Fibroblast of skin of scalp (primary cell): ENCODE measurements at regions not wholly inside any gene's neighbourhood (a gene's known extent, or its start where the extent isn't known, plus 50 kb on each side); places are given as distances from the start of the nearest gene placed in this dataset.
"Not testable (repeated sequence)": the region's sequence is repeated elsewhere in the genome, so short reads cannot be mapped to it uniquely, and the experiment has no call there.

ENCODE experiments used
- DNase-seq: peaks from one replicate; pipeline ENCODE4 v3.0.0-alpha.2; 2013

DNA sequence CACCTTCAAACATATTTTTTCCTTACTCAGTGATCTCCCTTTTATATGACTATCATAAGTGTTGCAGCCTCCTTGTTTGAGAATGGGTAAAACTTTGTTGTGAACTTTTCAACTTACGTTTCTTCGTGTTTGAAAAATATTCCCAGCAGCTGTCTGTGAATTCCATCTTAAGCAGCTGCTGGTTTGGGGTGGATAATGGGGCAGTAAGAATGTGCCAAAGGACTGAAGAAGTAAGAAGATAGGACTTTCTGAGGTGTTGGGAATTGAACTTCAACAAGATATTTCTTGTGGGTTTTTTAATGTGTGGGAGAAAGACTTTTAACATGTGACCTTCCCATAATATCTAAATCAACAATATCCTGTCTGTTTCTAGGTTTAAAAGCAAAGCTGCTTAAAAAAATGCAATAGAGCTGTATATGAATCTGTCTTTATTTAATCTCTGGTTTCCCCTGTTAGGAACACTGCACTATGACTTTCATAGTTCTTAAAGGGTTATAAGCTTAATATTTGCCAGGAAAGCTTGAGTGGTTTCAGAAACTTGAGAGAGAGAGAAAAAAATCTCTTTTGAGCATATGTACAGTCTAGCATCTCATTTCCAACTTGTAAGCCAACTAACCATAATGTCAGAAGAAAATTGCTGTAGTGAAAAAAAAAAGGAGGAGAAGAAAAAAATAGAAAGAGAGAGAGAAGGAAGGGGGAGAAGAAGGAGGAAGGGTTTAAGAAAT lies 1659.2 kb upstream of the FLRT2 start:
- no peak for DNase-seq

DNA sequence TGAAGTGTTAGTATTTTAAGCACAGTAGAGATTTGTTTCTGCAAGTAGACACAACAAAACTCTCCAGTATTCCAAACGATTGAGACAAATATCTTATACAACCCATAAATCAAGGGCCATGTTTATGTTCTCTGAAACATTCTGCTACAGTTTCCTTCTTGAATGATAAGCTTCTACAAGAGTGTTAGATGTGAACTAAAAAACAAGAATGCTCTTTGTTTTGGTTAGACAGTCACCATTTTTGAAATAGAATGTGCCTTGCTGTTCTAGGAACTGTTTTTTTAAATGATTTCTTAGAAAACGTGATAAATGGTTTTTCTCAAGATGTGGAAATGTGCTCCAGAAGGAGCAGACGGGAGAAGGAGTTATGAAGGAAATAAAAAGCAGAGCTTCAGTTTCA lies 1656.3 kb upstream of the FLRT2 start:
- no peak for DNase-seq

DNA sequence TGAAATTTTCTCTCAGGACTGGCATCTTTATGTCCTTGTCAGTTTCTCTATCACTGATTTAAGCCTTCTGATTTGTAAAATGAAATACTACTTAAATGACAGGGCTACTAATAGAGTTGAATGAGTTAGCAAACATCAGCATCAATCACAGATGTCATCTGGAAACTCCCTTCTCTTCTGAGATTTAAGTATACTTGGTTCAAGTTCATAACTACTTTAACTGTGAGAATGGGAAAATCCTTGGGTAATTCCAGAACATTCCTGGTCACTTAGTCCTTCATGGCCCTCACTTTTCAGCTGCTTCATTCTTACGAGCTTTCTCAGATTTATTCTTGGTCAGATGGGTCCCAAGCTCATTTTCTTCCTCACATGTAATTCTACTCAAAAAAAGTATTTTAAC lies 1655.3 kb upstream of the FLRT2 start:
- DNase-seq: peak; percentile 31

DNA sequence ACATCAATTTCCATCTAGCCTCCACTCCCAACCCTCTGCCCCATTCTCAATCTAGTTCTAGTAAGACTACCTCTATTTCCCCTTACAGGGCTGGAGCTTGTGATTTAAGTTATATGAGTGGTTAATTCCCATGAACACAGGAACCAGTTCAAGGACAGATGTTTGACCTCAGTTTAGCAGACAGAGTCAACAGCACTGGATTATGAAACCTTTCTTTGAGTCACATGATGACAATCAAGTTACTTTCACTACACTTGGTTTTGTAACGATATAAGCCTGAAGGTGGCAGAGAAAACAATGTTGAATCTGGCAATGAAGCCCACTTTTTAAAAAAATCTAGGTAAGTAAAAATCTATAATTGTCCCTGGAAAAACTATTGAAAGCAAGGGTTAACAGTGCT lies 1646.2 kb upstream of the FLRT2 start:
- no peak for DNase-seq

DNA sequence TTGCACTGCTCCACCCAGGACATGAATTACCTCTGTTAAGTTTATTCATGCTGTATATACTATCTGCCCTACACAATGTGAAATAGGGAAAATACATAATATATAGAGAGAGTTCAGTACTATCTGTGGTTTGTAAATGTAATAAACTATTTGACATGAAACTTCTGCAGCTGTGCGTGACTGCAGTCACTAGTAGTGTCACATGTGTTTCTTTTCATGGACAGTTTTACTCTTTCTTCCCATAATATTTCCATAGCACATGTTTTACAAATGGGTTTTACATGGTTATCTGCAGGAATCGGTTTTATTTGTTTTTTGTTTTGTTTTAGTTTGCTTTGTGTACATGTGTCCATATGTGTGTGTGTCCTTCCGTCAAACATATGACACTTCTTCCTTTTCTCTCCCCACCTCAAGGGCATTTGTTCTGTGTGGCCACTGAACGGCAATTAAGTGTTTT lies 1644.1 kb upstream of the FLRT2 start:
- DNase-seq: no peak

DNA sequence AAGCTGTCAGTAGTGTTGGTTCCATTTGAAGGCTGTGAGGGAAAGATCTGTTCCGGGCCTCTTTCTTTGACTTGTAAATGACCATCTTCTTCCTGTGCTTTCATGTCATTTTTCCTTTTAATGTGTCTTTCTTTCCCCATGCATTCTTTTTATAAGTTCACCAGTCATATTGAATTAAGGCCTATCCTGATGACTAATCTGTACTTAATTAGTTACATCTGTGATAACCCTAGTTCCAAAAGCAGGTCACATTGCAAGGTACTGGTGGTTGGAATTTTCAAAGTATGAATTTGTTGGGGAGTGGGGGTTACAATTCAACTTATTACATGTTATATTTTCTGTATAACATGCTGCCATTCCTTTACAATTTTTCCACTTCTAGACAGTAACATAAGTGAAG lies 1642.1 kb upstream of the FLRT2 start:
- peak; percentile 29 for DNase-seq

DNA sequence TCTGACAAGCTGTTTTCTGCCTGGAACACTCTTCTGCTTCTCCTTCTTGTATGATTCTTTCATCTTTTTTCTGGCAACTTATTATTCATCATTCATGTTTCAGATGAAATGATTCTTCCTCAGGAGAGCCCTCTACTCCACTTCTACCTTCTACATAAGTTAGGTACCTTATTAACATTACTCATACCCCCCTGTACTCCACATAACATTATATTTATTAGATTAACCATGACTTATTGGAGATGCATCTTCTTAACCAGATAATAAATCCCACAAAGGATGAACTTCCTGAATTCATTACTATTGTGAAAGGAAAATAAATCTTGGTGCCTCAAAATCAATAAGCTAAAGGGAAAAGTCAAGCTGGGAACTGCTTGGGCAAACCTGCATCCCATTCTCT lies 1636.5 kb upstream of the FLRT2 start:
- no peak for DNase-seq

DNA sequence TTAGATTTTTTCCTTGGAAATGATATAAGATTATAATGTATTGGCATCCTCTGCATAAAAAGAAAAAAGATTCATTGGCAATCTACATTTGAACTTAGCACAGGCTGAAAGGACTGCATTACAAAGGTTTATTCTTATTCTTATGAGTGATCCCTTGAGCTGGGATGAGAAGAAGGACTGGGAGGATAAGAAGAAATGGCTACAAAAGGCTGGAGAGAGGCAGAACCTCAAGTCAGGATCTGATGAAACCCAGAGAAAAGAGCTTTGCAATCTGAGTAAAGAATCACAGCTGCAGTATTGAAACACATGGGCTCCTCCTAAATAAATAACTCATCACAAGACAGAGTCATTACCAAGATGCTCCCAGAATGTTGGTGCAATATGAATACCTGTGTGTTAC lies 1635.4 kb upstream of the FLRT2 start:
- DNase-seq: no peak

DNA sequence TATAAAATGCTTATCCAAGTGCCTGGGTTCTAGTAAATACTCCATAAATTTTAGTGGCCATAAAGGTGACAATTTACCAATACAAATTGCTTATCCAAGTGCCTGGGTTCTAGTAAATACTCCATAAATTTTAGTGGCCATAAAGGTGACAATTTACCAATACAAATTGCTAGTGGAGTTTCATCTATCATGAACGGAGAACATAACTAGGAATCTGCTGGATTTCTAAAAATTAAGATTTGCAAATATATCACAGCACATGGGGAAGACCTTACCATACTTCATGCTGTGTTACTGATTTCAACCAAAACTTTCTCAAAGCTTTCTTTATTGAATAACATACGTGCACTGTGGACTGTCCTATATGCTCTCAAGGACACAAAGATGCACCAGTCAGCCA lies 1631.4 kb upstream of the FLRT2 start:
- DNase-seq: not testable (repeated sequence)

DNA sequence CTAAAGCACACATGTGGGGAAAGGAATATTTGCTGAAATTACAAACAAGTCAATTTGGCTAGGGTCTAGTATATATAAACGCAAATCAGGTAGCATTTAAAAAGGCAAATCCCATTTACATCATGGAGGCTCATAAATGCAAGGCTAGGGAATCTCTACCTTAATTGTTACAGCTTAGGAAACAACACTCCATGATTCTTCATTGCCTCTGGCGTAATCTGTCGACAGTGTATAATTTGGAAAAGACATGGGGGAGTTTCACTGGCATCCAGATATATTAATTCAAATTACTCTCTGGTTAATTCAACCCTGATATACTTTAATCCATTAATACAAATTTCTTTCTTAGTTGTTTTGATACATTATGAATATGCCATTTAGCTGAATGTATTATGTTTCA lies 1630.2 kb upstream of the FLRT2 start:
- DNase-seq: no peak

DNA sequence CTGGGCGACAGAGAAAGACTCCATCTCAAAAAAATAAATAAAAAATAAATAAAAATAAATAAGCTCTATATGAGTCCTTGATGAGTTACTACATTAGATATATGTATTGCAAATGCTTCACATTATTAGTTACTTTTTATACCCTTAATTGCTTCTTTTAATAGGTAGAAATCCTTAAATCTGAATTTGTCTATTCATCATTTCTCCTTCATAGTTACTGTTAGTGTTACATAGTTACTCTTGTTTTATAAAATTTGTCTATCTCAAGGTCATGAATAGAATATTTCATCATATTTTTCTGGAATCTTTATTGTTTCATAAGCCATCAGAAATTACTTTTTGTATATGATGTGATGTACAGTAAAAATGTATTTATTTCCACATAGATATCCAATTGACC lies 1624.8 kb upstream of the FLRT2 start:
- no peak for DNase-seq

DNA sequence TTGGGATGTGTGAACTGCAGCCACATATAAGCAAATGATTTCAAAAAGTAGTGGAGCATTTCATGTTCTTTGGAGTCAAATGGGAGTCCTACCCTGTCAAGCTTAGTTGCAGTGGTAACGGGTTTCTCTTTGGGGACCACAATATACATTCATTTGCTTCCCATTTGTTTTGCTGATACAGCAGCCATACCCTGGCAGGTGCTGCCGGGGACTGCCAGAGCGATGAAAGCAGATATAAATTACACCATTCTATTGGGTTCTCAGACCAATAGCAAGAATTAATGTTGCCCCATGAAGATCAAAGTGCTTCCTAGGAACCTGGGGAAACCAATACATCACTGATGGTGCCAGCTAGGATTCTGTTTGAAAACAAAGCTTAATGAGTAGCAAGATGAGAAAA lies 1621.5 kb upstream of the FLRT2 start:
- DNase-seq: no peak

DNA sequence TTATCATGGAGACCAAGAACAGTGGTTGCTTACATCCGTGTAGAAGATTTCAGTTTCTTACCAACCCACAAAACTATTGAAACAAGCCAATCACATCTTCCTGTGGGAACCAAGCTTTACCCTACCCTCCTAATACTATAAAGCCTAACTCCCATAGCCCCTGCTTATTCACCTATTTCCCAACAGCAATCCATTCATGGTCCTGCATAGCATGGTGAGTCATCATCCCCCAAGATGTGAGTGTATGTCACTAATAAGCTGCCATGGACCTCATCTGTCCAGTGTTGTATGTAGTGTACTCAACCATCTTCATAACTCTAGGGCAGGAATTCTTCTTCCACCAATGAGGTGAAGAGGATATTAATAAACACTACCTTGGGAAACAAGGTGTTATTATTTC lies 1620.4 kb upstream of the FLRT2 start:
- peak; percentile 21 for DNase-seq

DNA sequence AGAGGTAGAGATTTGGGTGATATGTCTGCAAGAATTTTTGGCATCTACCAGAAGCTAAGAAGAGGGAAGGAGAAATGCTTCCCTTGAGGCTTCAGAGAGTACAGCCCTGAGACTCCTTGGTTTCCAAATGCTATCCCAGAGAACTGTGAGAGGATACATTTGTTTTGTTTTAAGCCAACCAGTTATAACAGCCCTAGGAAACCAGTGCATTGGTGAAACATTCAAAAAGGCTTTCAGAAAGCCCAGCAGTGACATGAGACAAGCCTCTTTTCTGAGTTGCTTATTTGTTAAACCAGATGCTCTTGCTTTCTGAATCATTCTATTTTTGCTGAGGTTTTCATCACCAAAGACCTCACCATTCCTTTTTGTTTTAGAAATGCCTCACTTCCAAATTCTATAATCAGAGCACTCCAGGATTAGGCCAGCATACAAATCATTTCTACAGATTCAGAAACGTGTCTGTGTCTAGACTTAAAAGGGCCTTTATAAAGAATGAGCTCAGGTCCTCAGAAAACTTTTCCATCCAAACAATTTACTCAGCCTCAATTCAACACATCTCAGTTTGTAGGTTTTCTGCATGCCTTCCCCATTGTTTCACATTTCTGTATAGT lies 1617.8 kb upstream of the FLRT2 start:
- no peak for DNase-seq

DNA sequence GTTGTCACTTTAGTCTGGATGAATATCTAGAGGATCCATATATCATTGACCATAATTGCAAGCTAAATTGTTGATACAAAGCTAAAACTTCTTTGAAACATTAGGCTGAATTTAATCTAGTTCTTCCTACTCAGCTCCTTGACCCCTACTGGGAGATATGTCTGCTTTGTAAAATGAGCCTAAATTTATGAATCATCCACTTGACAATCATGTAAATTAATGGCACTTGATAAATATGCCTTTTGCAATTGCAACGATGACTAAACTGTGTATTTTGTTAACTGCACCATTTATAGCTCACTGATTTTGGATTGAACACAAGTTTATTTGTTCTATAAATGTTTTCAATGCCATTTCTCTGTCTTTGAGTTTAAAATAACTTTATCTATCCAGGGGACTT lies 1616.5 kb upstream of the FLRT2 start:
- no peak for DNase-seq

DNA sequence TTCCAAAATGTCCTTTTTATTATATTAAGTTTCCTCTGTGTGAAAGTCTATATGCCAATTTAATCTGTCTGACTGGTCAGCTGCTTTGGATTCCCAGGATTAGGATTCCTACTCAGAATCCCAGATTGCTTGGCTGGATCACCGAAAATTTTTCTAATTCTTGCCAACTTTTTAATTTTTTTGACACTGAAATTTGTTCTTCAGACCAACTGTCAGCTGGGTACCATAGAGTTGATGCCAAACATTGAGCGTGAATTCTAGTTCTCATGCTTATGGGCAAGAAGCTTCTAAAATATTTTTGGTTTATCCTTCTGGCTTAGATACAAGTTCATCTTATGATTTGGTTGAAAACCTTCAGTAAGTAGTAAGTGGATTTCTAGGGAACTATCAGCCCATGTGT lies 1611.4 kb upstream of the FLRT2 start:
- no peak for DNase-seq

DNA sequence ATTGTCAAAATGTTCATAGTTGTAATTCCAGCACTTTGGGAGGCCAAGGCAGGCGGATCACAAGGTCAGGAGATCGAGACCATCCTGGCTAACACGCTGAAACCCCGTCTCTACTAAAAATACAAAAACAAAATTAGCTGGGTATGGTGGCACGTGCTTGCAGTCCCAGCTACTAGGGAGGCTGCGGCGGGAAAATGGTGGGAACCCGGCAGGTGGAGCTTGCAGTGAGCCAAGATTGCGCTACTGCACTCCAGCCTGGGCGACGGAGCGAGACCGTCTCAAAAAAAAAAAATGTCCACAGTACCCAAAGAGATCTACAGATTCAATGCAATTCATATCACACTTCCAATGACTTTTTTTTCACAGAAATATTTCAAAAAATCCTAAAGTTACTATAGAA lies 1610.3 kb upstream of the FLRT2 start:
- DNase-seq: not testable (repeated sequence)

DNA sequence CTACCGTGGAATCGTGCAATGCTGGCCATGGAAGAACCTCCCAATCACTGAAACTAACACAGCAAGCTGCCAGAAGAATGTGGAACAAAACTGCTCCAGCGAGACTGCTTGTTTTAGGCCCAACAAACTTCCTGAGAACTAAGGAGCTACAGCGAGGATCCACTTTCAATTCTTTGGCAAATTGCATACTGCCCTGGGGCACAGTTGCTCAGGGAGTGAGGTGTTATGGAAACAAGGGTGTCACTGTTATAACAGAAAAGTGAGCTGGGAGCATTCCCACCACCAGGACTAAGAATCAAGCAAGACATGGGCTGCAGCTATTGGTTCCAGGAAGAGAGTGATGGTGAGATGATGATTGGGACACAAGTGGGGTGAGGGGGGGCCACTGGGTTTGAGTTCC lies 1606.1 kb upstream of the FLRT2 start:
- no peak for DNase-seq

DNA sequence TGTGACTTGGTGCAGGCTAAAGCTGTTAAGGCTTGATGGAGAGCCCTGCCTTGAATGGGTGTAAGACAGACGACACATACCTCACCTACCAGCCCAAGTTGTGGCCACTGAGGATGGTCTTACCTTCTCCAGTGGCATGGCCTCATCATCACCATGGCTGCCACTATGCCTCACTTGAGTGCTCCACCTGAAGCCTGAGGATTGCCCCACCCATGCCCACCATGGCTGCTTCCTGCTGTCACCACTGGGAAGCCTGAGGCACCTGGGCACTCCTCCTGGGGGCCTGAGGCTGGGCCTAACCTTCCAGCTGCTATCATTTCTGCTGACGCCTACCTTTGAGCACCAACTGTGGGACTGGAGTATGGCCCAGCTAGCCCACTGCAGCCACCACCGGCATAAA lies 1605.7 kb upstream of the FLRT2 start:
- no peak for DNase-seq

DNA sequence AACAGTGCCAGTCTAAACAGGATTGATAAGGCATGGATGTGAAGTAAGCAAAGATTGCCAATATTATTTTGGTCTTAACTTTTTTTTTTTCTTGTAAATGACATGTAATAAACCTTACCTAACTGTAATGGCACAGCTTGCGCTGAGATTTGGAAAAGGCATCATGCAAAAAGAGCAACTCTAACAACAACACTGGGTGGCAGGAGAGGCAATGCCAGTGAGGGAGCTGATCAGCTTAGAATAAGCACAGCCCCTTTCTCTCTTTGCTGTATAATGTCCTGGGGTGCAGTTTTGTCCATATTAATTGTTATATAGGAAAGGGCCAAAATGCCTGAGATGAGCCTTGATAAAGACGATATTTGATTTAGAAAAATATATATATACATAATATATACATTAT lies 1589.7 kb upstream of the FLRT2 start:
- DNase-seq: peak; percentile 2

DNA sequence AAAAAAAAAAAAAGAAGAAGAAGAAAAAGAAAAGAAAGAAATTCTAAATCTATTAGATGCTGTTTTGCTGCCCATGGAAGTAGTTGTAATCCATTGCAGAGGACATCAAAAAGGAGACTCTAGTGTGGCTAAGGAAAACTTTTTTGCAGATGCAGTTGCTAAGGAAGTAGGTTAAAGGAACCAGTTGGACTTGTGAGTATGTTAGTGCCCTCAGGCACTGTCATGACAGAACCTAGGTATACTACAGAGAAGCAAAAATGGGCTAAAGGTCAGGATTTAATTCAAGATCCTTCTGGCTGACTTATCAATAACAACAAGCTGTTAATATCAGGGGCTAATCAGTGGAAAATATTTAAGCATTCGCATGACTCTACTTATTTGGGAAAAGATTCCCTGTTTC lies 1571.6 kb upstream of the FLRT2 start:
- DNase-seq: no peak

DNA sequence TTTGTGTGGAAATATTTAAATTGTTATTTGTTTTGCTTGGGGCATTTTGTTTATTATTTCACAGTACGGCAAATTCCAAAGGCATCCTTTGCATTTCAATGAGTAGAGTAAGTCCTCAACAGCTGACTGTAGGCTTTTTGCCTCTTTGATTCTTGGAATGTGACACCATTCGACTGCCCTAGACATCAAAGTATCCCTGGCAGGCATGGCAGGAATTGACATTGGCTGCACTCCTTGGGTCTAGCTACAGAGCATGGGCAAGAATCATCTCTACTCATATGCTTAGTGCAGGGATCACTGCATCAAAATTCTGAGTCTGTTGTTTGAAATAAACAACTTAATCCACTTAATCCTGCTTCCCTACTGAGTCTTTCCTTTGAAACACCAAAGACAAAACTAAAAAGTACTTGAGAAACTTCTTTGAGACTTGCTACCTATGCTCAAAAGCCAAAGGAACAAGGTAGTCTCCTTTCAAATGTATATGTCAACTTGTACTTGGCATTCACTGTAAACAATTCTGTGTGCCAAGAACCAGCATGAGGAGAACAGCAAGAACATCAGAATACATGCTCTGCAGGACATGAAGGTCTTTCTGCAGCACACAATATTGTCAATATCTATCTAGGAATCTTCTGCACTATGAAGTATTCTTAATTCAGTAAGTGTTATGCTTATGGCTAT lies 1569.0 kb upstream of the FLRT2 start:
- DNase-seq: no peak

DNA sequence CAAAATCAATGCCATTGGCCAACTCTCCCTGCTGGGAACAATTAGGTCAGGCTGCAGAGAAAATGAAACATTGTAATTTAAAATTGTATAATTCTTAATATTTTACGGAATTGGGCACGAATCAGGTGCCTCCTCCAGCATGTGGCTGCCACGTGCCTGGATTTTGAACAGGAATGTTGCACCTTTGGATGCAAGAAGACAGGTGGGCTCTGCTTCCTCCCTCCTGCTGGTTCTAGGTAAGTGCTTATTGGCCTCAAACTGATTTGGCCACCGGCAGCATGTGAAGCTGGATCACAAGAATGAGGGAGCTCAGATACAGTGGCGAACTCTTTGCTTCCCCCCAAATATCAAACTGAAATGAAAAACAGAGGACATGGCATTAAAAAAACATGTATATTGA lies 1559.9 kb upstream of the FLRT2 start:
- DNase-seq: no peak

DNA sequence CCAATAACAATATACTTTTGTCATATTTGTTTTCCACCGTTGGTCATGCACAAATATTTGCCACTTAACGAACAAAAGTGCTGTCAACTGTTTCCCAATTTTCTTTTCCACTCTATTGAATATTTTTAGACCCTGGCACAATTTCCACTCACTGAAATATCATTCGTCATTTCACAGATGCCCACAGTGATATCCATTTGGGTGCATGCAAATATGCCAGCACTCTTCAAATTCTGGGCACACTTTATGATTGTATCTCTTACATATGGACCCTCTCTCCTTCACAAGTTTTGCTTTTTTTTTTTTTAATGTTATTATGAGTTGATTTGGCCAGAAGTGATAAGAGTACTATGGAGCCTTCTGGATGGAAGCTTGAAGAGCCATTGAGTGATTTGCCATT lies 1557.3 kb upstream of the FLRT2 start:
- no peak for DNase-seq
